Right renal pelvis (tissue), 4 donors: ENCODE measurements at regions not wholly inside any gene's neighbourhood (a gene's known extent, or its start where the extent isn't known, plus 50 kb on each side); places are given as distances from the start of the nearest gene placed in this dataset.

ENCODE experiments used
- DNase-seq, 4 donors: peaks; one replicate each; pipeline ENCODE4 v3.0.0-alpha.2; 2013; ENCODE audit warnings: low read depth in 4 of 4, low spot score in 3 of 4, missing footprints in 1 of 4

DNA sequence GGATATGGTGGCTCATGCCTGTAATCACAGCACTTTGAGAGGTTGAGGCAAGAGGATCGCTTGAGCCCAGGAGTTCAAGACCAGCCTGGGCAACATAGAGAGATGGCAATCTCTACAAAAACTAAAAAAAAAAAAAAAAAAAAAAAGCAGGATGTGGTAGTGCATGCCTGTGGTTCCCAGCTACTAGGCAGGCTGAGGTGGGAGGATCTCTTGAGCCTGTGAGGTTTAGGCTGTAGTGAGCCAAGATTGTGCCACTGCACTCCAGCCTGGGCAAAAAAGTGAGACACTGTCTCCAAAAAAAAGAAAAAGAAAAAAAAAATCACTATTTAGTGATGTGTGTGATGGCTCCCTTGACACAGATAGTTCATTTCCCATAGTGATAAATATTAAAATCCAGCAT lies 365.0 kb upstream of the NBEA start:
- DNase-seq, result no peak

DNA sequence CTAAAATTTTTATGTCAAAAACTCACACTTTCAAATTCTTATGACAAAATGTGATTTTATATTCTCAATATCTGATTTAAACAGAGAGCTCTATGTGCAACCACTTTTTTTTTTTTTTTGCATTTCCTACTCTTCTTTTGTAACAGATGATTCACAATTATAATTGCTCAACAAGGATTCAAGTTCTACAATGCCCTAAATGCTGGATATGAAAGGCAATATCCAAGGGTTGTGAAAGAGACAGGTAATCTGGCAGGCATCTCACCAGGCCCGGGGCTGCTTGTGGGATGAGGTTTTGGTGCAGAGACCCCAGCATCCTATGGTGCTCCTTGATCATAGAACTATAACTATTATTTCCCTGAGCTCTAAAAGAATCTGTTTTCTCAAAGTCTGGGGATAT lies 363.6 kb upstream of the NBEA start:
- DNase-seq, result no peak

DNA sequence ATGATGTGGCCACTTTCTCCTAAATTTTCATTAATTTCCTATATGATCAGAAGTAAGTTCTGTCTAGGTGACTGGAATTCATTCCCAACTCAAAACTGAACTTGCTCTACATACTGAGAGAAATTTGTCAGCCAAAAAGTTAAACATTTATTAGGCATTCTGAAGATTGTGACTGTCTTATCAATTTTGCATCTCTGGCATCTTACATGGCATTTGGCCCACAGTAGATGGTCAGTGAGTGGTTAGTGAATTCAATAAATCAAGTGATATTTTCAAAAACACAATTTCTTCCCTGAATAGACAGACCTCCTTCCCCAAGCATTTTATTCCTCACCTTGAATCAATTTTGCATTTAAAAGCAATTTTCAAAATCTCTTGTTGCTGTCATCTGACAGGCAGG lies 363.2 kb upstream of the NBEA start:
- no peak for DNase-seq

DNA sequence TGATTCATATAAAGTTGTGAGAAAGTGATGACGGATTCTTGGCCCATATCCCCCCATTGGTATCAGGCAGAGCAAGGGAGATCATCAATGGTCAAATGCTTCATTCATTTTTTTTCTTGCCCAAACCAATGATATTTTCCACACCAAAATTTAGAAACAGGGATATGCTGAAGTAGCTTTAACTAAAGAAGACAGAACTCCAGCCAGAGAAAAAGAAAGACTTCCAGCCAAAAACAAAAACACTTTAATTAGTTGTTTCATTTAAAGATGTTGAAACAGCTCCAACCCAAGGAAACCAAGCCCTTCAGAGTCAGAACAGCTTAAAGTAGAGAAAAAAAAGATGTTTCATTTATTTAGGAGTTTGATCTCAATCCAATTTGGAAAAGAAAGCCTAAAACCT lies 358.9 kb upstream of the NBEA start:
- no peak for DNase-seq

DNA sequence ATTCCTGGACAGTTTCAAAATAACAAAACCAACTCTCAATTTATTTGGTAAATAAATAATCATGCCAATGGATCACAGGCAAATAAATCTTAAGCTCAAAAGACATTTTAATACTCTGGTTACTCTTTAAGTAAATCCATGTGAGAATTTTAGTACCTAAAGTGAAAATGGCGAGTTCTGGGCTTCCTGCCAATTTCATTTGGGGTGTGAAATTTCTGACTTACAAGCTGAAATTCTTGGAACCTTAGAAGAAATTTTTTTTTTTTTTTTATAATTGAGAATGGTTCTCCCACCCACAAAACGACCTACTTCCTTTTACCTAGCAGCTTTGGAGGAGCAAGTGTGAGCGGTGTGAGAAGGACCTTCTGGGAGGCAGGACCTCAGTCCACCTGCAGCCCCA lies 354.5 kb upstream of the NBEA start:
- no peak for DNase-seq

DNA sequence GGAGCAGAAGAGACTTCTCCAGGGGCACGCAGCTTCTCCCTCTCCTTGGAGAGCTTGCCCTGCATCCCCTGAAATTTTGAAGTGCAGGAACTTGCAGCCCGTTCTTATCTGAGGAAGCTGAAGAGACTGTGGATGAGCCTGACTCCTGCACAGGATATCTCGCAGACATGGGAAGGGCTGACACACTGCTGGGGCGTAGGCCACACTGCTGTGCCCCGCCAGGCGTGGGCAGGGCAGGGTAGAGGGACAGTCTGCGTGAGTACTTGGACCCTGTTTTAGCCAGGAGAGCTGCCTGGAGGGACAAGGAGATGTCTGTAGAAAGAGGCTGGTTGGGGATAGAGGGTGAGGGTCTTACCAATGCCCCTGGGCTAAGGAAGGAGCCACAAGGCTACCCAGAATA lies 353.7 kb upstream of the NBEA start:
- DNase-seq, result no peak

DNA sequence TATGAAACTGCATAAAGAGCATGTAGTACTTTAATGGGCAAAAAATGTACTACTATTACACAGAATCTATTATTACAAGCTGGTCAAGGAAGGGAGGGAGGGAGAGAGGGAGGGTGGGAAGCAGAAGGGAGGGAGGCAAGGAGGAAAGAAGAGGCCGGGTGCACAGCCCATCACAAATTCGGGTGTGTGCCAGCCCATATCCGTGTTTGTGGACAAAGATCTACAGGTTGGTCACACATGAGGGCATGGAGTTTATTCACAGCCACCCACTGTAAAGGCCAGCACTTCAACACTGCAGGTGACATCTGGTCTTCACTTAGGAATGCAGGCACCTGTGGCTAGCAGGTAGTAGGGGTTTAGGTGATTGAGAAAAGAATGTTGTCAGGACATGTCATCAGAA lies 352.5 kb upstream of the NBEA start:
- DNase-seq, result no peak

DNA sequence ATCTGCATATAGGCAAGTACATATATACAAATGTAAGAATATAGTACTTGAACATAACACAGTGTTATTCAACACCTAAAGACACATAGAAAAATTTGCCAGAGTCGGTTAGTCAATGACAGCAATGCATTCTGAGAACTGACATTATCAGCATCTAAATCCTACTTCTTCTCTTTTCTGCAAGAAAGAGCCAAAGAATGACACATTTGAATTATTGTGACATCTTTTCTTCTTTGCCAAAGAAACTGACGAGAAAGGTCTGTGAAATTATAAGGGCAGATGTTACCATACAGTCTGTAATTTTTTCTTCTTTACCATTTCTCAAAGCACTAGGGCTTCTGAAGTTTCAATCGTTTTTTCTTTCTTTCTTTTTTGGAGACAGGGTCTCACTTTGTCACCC lies 350.9 kb upstream of the NBEA start:
- DNase-seq, result no peak

DNA sequence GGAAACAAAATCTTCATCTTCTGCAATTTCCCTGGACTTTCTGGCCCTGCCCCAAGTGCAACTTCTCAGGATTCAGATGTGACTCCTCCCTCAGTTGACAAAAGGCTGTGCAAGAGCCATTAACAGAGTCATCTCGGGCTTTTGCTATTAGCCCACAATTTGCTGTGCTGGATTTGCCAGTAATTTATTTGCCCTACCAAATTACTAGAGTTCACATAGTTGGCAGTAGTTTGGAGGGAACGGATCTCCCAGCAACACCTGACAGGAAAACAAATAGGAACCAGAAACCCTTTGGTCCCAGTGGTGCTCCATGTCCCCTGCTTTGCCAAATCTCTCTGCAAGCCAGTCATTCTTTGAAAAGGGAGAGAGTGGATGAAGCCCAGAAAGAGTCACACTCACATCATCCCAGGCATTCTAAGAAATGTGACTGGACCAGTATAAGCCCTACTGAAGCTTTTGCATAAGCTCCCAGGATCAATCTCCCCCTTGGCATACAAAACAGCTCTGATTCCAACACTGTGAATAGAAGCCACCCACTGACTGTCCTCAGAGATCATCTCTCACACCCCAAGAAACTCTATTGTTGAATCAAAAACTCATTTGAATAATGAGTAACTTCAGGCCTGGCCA lies 350.1 kb upstream of the NBEA start:
- DNase-seq, result no peak

DNA sequence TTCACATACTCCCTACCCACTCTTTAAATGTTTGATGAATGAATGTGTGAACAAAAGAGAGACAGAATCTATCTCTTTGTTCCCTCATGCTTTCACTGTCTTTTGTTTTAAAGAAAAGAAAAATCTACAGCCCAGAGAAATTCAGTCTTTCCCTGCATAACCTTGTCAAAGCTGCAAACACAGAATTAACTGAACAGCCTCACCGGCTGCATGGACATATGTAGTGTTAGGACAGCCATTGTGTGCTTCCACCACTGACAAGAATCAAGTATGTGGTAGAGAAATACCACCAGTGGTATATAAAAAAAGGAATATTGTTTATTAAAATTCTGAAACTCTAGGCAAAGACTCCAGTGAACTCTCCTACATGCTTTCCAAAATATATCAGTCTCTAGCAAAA lies 348.4 kb upstream of the NBEA start:
- DNase-seq, result no peak

DNA sequence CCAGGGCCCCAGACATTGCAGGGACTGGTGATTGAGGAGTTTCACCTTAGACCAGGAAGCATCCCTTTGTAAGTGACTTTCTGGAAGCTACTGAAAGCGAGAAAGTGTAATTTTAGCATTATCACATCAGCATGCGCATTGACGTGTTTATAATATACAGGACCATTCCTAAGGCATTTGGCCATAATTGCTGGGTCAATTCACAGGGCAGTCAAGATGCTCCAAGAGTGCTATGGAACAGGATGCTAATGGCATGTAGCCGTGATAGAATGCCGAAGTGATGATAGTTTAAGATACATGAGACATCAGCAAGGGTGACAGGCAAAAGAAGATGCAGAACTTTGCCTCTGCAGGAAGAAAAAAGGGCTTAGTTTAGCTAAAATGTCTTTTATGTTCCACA lies 347.6 kb upstream of the NBEA start:
- DNase-seq, result no peak

DNA sequence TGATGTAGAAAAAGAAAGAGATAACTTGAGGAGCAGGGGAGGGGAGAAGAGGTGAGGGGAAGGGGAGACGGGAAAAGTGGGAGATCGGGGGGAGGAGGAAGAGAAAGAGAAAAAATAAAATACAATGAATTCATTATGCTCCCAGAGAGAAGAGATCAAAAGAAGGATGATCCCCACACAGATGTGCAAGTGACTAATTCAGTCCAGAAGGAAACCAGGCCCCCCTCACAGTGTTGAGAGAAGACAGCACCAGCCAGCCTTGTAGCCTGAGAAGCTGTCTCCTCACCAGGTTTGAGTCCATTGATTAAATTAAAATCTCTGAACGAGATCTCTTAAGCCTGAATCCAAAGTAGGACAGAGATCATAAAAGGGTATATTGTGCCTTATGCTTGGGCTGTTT lies 333.7 kb upstream of the NBEA start:
- DNase-seq, result no peak

DNA sequence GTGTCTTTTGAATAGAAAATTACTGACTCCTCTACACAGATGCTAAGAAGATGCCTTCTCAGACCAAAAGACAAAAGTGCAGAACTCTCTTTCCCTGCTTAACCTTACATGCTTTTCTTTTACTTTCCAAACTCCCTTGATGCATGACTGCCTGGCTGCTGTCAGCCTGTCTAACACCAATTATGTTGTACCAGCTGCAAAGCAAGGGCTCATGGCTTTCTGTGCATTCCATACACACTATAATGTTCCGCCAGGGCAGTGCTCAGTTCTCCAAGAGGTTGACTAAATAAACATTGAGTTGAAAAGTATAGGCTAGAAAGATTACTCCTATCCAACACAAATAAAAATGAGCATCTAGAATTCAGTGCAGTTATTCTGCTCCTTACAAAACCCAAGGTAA lies 330.4 kb upstream of the NBEA start:
- peak in 2 of 4 donors; percentile 29 to 38 for DNase-seq

DNA sequence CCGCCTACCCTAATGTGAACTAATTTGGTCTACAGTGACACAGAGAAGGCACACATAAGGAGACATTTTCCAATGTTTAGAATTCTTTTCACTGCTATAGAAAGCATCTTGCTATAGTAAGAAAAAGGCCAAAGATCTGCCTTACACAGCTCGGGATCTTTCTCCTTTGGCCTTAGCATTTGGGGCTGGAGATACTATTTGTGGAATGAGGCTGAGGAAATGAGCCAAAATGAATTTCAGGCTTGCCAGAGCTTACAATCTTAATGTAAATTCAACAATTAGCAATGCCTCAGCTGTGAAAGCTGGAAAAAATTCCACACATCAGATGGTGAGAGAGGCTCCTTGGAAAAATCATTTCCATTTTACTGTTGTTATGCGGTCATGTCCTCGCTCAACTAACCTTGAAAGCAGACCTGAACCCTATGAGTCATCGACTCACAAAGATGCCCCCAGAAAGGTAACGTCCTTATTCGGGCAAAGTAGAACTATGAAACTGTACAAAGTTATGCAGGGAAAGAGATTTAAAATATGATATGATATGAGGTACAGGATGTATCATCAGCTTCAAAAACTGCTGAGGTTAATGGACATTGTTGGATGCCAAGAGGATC lies 324.5 kb upstream of the NBEA start:
- DNase-seq, result no peak

DNA sequence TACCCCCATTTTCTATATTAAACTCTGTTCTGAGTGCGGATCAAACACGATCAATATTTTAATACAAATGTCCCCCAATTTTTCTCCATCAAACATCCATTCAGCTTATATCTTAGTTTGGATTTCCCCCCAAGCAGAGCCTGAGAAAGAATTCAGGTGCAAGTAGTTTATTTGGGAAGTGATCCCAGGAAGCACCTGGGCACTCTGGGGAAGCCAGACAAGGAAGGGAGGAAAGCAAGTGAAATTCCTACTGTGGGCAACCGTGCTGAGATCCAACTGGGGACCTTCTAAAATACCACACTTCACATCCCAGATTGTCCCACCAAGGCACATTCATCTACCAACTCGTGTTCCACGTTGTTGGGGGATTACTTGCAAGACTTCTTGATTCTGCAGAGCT lies 323.4 kb upstream of the NBEA start:
- DNase-seq, result no peak

DNA sequence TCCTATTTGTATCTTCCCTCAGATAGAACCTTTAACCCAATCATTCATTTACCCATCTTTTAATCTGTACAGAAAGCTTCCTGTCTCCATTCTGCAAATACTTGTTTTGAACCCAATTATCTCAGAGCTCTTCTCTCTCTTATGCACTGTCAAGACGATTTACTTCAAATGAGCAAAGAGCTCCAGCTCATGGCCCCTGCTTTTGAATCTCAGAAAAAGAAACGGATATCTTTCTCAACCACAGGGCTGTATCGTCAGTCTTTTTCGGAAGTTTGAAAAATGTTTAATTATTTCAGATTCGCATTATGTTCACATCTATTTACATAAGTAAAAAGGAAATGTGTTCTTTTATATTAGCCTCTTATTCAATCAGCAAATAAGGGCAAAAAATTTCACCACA lies 322.7 kb upstream of the NBEA start:
- DNase-seq, result no peak

DNA sequence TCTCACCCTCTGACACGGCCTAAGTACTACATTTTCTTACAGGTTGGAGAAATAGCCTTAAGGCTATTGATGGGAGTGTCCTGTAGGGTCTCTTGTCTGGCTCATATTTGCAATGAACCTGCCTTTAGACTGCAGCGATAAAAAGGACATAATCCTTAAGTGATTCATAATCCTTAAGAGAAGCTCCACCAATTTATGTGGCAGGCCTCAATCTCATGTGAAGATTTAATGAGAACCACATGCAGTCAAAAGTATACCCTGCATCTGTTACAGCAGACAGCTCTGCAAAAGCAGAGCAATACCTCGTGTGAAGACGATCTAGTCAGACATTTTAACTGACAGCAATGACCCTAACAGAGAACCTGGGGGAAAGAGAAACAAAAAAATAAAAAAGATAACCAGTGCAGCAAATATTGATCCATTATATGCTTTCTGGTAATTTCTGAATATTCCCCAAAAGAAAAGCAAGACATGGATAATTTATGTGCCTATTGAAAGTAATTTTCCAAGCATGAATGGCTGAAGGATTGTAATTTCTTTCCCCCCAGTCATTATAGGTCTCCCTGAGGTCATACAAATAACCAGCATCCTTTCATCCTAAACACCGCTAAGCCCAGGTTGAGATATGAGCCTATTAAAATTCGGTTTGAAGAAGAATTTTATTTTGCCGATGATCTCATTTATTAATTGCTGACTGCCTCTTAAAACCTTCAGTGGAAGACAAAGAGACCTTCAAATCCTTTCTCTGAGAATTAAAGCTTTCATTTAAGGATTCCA lies 321.8 kb upstream of the NBEA start:
- no peak for DNase-seq

DNA sequence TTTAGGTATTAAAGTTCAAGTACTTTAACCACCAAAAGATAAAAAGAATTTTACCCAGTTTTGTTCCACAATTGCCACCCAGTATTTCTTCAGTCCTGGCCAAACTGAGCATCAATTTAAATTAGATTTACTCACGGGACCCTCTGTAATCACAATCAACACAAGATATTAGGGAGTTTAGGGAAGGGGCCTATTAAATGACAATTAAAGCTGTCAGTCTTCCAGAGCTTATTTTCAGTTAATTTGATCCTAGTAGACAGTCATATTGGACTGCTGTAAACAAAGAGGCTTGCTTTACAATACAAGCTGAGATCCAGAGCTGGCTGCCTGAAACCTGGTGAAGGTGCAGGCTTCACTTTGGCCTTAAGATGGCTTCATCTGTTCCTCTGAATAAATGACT lies 321.2 kb upstream of the NBEA start:
- DNase-seq, result no peak

DNA sequence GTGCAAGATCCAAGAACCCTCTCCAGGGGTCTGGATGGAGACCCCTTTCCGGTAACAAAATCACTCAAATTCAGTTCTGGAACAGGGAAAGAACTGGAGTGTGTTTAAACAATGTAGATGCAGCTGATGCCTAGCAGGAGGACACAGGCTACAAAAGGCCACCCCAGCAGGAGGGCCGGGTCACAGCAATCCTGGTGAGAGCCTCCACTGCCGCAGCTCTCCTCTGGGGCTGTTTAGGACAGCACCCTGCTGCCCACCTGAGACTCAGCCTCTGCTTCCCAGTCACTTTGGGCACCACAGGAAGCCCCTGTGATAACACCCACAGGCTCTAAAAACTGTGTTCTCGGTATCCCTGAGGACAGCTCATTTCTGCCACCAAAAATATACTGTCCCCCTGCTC lies 318.7 kb upstream of the NBEA start:
- DNase-seq, result no peak

DNA sequence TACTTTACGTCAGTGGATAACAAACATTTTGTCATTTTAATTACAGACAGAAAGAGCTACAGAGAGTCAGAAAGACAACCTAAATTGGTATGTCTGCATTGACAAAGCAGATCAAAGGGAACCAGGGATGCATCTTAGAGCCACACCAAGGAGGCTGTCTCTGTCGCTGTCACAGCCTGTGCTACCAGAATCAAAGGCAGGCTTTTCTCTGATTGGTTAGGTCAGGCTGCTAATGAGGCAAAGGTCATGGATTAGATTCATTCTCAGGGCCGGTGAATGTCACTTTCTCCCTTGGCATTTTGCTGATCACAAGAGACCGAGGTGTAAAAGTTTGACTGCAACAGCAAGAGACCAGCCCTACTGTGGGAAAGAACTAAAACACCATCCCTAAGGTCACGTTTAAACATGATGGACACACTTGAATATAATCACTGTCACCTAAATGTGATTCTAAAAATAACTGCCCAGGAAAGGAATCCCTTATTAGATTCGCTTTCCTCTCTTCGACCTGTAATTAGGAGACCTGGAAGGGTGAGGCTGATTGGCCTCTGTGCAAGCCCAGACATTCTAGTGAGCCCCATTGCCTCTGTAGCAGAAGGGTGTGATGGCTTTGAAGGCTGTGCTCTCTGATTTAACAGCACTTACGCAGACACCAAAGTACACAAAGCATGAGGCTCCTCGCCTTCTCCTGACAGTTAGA lies 314.4 kb upstream of the NBEA start:
- no peak for DNase-seq

DNA sequence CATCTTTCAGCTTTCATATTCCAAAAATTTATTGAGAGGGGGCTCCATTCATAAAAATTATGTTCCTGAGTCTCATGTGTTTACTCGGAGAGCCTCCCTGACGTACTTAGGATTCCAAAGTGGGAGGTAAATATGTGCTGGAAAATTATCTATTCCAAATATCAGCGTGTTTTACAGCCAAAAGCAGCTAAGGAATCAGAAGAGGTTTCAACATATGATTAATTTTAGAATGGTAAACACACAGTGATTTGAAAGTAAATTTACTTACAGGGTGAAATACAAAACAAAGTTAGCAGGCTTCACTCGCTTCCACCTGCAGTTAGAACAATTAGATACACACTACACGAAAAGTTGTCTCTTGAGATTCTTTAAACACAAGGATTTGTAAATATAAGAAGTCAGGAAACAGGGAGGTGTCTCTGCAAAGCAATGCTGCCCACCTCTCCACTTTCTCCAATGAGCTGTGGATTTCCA lies 313.8 kb upstream of the NBEA start:
- DNase-seq, result no peak

DNA sequence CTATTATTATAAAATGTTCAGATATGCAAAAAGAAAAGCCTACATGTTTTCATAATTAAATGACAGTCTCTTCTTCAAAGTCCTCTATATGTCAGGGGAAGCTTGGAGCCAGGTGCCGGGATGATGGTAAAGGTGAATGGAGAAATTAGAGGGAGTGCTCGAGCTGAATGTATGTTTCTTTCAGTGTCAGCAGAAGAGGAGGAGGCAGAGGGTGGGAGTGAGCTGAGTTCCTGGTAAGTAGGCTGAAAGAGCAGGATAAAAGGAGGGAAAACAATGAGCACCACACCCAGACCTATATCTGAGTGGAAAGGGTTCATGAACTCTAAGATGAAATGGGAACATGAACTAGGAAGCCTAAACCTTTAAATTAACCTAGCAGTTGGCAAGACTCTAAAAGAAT lies 307.6 kb upstream of the NBEA start:
- DNase-seq, result no peak
